CD4-positive, alpha-beta memory T cell (primary cell): ENCODE measurements at regions not wholly inside any gene's neighbourhood (a gene's known extent, or its start where the extent isn't known, plus 50 kb on each side); places are given as distances from the start of the nearest gene placed in this dataset.

Experiments used
- CTCF ChIA-PET: fragments of 350-600 bp; sonication (Branson Sonifier 250); formaldehyde crosslinking; loops from one replicate; lab custom pipeline; 2021; ENCODE audit warnings: inconsistent platforms; ENCODE audit not compliant: partially characterized antibody; lab: Charles Lee
- POLR2A ChIA-PET: fragments of 350-600 bp; sonication (Branson Sonifier 250); formaldehyde crosslinking; loops from one replicate; lab custom pipeline; 2021; ENCODE audit not compliant: partially characterized antibody; lab: Charles Lee
- DNase-seq, 5 donors: peaks; one replicate each; pipeline versions ENCODE4 v3.0.0 to v3.0.0-alpha.2; 2020 to 2022; ENCODE audit warnings: mixed read lengths in 1 of 5
- H3K27ac ChIP-seq: one replicate; pipeline ENCODE4 v1.7.0; 2013; ENCODE audit warnings: low read depth, low read length
- H3K27me3 ChIP-seq: 2 replicates; pipeline ENCODE4 v1.7.0; 2013; ENCODE audit warnings: mild to moderate bottlenecking, low read length, moderate library complexity; ENCODE audit not compliant: insufficient read depth
- H3K36me3 ChIP-seq: 2 replicates; pipeline ENCODE4 v1.7.0; 2013; ENCODE audit warnings: mild to moderate bottlenecking, low read length, moderate library complexity; ENCODE audit not compliant: insufficient read depth
- H3K4me1 ChIP-seq: 2 replicates; pipeline ENCODE4 v1.7.0; 2013; ENCODE audit warnings: mild to moderate bottlenecking, low read length, moderate library complexity; ENCODE audit not compliant: insufficient read depth
- H3K4me3 ChIP-seq, 2 donors: one replicate each; pipeline ENCODE4 v1.7.0; 2013; ENCODE audit warnings: low read length in 2 of 2, mild to moderate bottlenecking in 1 of 2
- H3K9me3 ChIP-seq, 2 donors: one replicate each; pipeline ENCODE4 v1.7.0; 2013; ENCODE audit warnings: low read length in 2 of 2, control low read depth in 1 of 2; ENCODE audit not compliant: control insufficient read depth in 1 of 2
- H3K27ac Mint-ChIP-seq, 7 donors: one replicate each; pipeline ENCODE4 v1.8.0; 2020 to 2021; ENCODE audit warnings: mixed read lengths in 7 of 7, mild to moderate bottlenecking in 6 of 7, inconsistent platforms in 3 of 7, moderate library complexity in 3 of 7
- H3K27me3 Mint-ChIP-seq, 2 donors: one replicate each; pipeline ENCODE4 v1.8.0; 2020 to 2021; ENCODE audit warnings: mixed read lengths in 2 of 2
- H3K36me3 Mint-ChIP-seq, 2 donors: one replicate each; pipeline ENCODE4 v1.8.0; 2020 to 2021; ENCODE audit warnings: mixed read lengths in 2 of 2, inconsistent platforms in 1 of 2, mild to moderate bottlenecking in 1 of 2
- H3K4me1 Mint-ChIP-seq, 4 donors: one replicate each; pipeline ENCODE4 v1.8.0; 2020 to 2021; ENCODE audit warnings: mixed read lengths in 4 of 4, mild to moderate bottlenecking in 1 of 4
- H3K4me3 Mint-ChIP-seq, 8 donors: one replicate each; pipeline ENCODE4 v1.8.0; 2020 to 2021; ENCODE audit warnings: mixed read lengths in 8 of 8, mild to moderate bottlenecking in 7 of 8, moderate library complexity in 6 of 8, inconsistent platforms in 3 of 8
- H3K9me3 Mint-ChIP-seq, 8 donors: one replicate each; pipeline ENCODE4 v1.8.0; 2020 to 2021; ENCODE audit warnings: mixed read lengths in 8 of 8, mild to moderate bottlenecking in 5 of 8, inconsistent platforms in 3 of 8, moderate library complexity in 1 of 8
- intact Hi-C: fragments of 100-400 bp; cut with micrococcal nuclease; formaldehyde crosslinking; loops from one replicate; pipeline ENCODE4 v1.15.1; 2023

DNA sequence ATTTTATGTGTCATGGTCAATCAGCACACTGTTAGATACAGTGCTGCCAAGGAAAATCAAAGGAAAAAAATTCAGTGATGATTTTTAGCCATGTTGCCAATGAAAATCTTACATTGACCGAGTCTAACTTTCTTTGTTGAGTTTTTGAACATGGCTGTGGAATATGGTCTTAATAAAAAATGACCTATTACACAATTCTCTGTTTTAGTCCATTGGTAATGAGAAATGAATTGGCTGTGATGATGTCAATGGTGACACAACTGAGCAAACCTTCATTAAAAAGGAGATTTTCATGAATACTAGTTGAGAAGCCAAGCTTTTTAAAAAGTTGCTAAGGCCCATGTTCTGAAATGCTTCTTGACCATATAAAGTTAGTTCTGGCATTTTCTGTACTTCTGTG is 225.9 kb upstream of the GYPA start:
- H3K4me1 Mint-ChIP-seq: no peaks in the 10 kb centered on the region
- no peak for DNase-seq
- no peaks in the 10 kb centered on the region for H3K27me3 ChIP-seq
- ChIA-PET POLR2A (no interaction called here), CTCF (no interaction called here)
- no peaks in the 10 kb centered on the region for H3K36me3 ChIP-seq
- peaks cover 0 to 5% (median 0%) of the 10 kb centered on the region in 8 donors for H3K9me3 Mint-ChIP-seq
- no peak overlapping the region for H3K4me3 ChIP-seq
- no peaks in the 10 kb centered on the region for H3K9me3 ChIP-seq
- H3K4me3 Mint-ChIP-seq: no peak overlapping the region
- no peaks in the 10 kb centered on the region for H3K4me1 ChIP-seq
- no peak overlapping the region for H3K27ac Mint-ChIP-seq
- no peaks in the 10 kb centered on the region for H3K27me3 Mint-ChIP-seq
- intact Hi-C loops: no loop called here
- no peak overlapping the region for H3K27ac ChIP-seq
- H3K36me3 Mint-ChIP-seq: no peaks in the 10 kb centered on the region

- H3K9me3 ChIP-seq: no peaks in the 10 kb centered on the region
- Mint-ChIP-seq H3K4me1 (no peaks in the 10 kb centered on the region), H3K9me3 (peaks cover 0 to 2% (median 0%) of the 10 kb centered on the region in 8 donors), H3K36me3 (no peaks in the 10 kb centered on the region), H3K4me3 (no peak overlapping the region), H3K27me3 (no peaks in the 10 kb centered on the region), H3K27ac (no peak overlapping the region)
- intact Hi-C loops: no loop called here
- H3K36me3 ChIP-seq: no peaks in the 10 kb centered on the region
- ChIA-PET CTCF (interaction anchor here (1.1 kb wide), 1 partner anchor 8 kb away, joined by 3 read pairs; no protein-coding TSS in a partner anchor), POLR2A (no interaction called here)
- no peak for DNase-seq
- no peaks in the 10 kb centered on the region for H3K4me1 ChIP-seq
- H3K27ac ChIP-seq: no peak overlapping the region
- H3K4me3 ChIP-seq: no peak overlapping the region
- H3K27me3 ChIP-seq: no peaks in the 10 kb centered on the region
Measured at GRCh38 chr4:144371485-144371884, 231.0 kb upstream of the GYPA start.

DNA sequence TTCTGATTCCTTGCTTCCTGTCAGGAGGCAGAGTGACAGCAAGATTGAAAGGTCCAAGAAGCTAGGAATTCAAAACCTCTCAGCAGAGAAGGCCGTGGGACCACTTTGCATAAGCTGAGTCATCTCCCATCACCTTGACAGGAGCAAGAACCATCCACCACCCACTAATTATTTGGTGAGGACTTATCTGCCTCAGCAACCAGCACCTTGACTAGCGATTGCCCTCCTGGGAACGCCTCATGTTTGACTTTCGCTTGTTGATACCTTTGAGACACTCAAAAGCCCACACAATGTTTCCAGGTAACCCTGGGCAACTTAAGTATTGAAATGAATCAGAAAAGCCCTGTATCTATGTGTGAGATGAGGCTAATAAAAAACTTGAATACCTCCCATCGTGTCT is 233.5 kb upstream of the GYPA start:
- ChIA-PET POLR2A (no interaction called here), CTCF (no interaction called here)
- Mint-ChIP-seq H3K9me3 (peaks cover 0 to 2% (median 0%) of the 10 kb centered on the region in 8 donors), H3K27ac (no peak overlapping the region), H3K4me1 (no peaks in the 10 kb centered on the region), H3K4me3 (no peak overlapping the region), H3K27me3 (no peaks in the 10 kb centered on the region), H3K36me3 (no peaks in the 10 kb centered on the region)
- no peaks in the 10 kb centered on the region for H3K4me1 ChIP-seq
- no peak for DNase-seq
- H3K27me3 ChIP-seq: no peaks in the 10 kb centered on the region
- intact Hi-C loops: no loop called here
- H3K9me3 ChIP-seq: no peaks in the 10 kb centered on the region
- no peak overlapping the region for H3K27ac ChIP-seq
- H3K36me3 ChIP-seq: no peaks in the 10 kb centered on the region
- H3K4me3 ChIP-seq: no peak overlapping the region

- ChIA-PET CTCF (no interaction called here), POLR2A (no interaction called here)
- Histone ChIP-seq H3K4me1 (no peaks in the 10 kb centered on the region), H3K36me3 (no peaks in the 10 kb centered on the region), H3K9me3 (no peaks in the 10 kb centered on the region), H3K4me3 (no peak overlapping the region), H3K27me3 (no peaks in the 10 kb centered on the region), H3K27ac (no peak overlapping the region)
- Mint-ChIP-seq H3K9me3 (peaks cover 0 to 3% (median 0%) of the 10 kb centered on the region in 8 donors), H3K36me3 (no peaks in the 10 kb centered on the region), H3K4me1 (no peaks in the 10 kb centered on the region), H3K4me3 (no peak overlapping the region), H3K27ac (no peak overlapping the region), H3K27me3 (no peaks in the 10 kb centered on the region)
- intact Hi-C loops: no loop called here
- DNase-seq: no peak
Measured at GRCh38 chr4:144376866-144377265, 236.3 kb upstream of the GYPA start.

DNA sequence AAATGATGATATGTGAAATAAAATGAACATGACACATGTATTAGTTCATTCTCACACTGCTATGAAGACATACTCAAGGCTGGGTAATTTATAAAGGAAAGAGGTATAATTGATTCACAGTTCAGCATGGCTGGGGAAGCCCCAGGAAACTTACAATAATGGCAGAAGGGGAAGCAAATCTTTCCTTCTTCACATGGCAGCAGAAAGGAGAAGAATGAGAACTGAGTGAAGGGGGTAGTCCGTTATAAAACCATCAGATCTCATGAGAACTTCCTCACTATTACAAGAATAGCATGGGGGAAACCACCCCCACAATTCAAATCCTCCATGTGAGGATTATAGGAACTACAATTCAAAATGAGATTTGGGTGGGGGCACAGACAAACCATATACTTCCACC is 243.9 kb upstream of the GYPA start:
- no peaks in the 10 kb centered on the region for H3K4me1 Mint-ChIP-seq
- ChIA-PET POLR2A (no interaction called here), CTCF (no interaction called here)
- H3K4me3 Mint-ChIP-seq: peak overlapping the region in 1 of 8 donors; percentile 56
- peaks cover 0 to 15% (median 11%) of the 10 kb centered on the region in 8 donors for H3K9me3 Mint-ChIP-seq
- no peaks in the 10 kb centered on the region for H3K36me3 Mint-ChIP-seq
- H3K36me3 ChIP-seq: no peaks in the 10 kb centered on the region
- H3K27me3 ChIP-seq: no peaks in the 10 kb centered on the region
- no peak overlapping the region for H3K27ac Mint-ChIP-seq
- H3K27me3 Mint-ChIP-seq: no peaks in the 10 kb centered on the region
- no peak for DNase-seq
- no peak overlapping the region for H3K27ac ChIP-seq
- no peak overlapping the region for H3K4me3 ChIP-seq
- intact Hi-C loops: no loop called here
- no peaks in the 10 kb centered on the region for H3K9me3 ChIP-seq
- no peaks in the 10 kb centered on the region for H3K4me1 ChIP-seq

DNA sequence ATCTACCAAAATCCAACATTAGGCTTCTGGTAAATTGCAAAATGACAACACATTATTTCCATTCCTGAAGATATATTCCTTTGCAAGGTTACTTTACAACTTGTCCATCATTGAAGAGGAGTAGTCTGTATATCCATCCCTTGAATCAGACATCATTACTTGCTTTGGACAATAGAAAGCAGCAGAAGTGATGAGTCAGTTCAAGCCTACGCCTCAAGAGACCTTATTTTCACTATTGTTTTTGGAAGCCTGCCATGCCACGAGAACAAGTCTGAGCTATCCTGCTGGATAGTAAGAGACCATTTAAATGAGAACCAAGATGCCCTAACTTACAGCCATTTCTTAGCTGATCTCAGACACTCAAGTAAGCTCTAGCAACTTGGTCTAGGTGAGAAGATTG is 246.0 kb upstream of the HHIP start:
- no peaks in the 10 kb centered on the region for H3K36me3 Mint-ChIP-seq
- POLR2A ChIA-PET: no interaction called here
- H3K9me3 Mint-ChIP-seq: peaks cover 0 to 13% (median 0%) of the 10 kb centered on the region in 8 donors
- H3K27me3 Mint-ChIP-seq: no peaks in the 10 kb centered on the region
- Histone ChIP-seq H3K36me3 (no peaks in the 10 kb centered on the region), H3K4me3 (no peak overlapping the region), H3K9me3 (no peaks in the 10 kb centered on the region), H3K4me1 (no peaks in the 10 kb centered on the region), H3K27ac (no peak overlapping the region), H3K27me3 (no peaks in the 10 kb centered on the region)
- intact Hi-C loops: no loop called here
- no peaks in the 10 kb centered on the region for H3K4me1 Mint-ChIP-seq
- DNase-seq: no peak
- CTCF ChIA-PET: no interaction called here
- no peak overlapping the region for H3K4me3 Mint-ChIP-seq
- H3K27ac Mint-ChIP-seq: no peak overlapping the region

DNA sequence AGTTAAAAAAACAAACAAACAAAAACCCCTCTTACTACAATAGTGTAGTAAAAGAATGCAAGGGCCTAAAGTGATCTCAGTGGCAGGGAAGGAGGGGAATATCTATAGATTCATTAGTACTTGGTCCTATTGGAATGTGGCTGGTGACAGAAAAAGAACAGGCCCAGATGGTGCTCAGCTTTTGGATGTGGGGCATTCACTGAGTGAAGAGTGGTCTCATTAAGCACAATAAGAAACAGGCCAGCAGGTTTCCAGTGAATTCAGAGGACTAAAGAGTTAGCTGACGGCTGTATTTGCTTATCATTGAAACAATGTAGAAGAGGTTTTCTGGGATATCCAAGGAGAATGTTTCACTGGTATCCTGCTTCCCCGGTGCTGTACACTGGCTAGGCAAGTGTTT is 243.8 kb upstream of the HHIP start:
- H3K4me3 ChIP-seq: no peak overlapping the region
- Mint-ChIP-seq H3K4me1 (no peaks in the 10 kb centered on the region), H3K4me3 (no peak overlapping the region), H3K36me3 (no peaks in the 10 kb centered on the region), H3K9me3 (peaks cover 0 to 6% (median under 1%) of the 10 kb centered on the region in 8 donors), H3K27ac (no peak overlapping the region), H3K27me3 (no peaks in the 10 kb centered on the region)
- DNase-seq: no peak
- H3K27me3 ChIP-seq: no peaks in the 10 kb centered on the region
- H3K27ac ChIP-seq: no peak overlapping the region
- ChIA-PET CTCF (no interaction called here), POLR2A (no interaction called here)
- no peaks in the 10 kb centered on the region for H3K36me3 ChIP-seq
- no peaks in the 10 kb centered on the region for H3K9me3 ChIP-seq
- intact Hi-C loops: no loop called here
- H3K4me1 ChIP-seq: no peaks in the 10 kb centered on the region

GRCh38 chr4:144402999-144403398 is 243.0 kb upstream of the HHIP start:
- ChIA-PET POLR2A (no interaction called here), CTCF (no interaction called here)
- DNase-seq: no peak
- Histone ChIP-seq H3K36me3 (no peaks in the 10 kb centered on the region), H3K27me3 (no peaks in the 10 kb centered on the region), H3K27ac (no peak overlapping the region), H3K4me3 (no peak overlapping the region), H3K9me3 (no peaks in the 10 kb centered on the region), H3K4me1 (no peaks in the 10 kb centered on the region)
- Mint-ChIP-seq H3K4me3 (no peak overlapping the region), H3K36me3 (no peaks in the 10 kb centered on the region), H3K4me1 (no peaks in the 10 kb centered on the region), H3K27me3 (no peaks in the 10 kb centered on the region), H3K27ac (no peak overlapping the region), H3K9me3 (peaks cover 0 to 6% (median 0%) of the 10 kb centered on the region in 8 donors)
- intact Hi-C loops: no loop called here
